GM18517 (cell line): ENCODE measurements at regions not wholly inside any gene's neighbourhood (a gene's known extent, or its start where the extent isn't known, plus 50 kb on each side); places are given as distances from the start of the nearest gene placed in this dataset.

Experiments used
- ATAC-seq: cut with Tn5 transposase; IDR thresholded peaks from one replicate; pipeline ENCODE4 v1.9.1; 2021; ENCODE audit warnings: mild to moderate bottlenecking, moderate library complexity; ENCODE audit not compliant: unreplicated experiment

DNA sequence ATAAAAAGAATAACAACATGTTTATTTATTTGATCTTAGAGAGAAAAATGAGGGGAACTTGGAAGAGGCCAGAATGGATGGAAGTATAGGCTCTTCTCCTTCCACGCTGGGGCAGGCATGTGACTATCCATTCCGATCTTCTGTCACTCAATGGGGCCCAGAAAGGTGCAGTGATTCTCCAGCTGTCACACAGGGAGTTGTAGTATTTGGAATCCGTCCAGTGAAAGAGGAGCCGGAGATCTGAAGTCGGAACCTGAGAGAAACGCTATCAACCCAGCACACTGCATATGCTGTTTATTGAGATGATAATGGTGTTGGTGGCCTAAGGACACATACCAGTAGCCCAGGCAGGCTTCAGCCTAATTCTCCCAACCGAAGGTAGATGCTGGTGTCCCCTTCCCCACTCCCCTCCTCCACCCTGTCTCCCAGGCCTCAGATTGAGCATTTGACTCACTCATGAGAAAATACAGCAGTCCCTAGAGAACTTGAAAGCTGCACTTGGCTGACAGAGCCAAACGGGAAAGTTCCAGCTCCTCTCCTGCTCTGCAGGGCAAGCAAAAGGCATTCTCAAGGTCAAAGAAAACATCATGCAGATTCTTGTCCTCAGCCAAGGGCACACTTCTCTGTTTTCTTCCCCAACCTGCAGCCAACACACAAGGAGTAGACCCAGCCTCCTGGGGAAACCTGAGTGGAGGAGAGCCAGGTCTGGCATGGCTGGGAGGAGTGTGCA, 100.4 kb downstream of the IRF2BPL start:
- no peak for ATAC-seq

DNA sequence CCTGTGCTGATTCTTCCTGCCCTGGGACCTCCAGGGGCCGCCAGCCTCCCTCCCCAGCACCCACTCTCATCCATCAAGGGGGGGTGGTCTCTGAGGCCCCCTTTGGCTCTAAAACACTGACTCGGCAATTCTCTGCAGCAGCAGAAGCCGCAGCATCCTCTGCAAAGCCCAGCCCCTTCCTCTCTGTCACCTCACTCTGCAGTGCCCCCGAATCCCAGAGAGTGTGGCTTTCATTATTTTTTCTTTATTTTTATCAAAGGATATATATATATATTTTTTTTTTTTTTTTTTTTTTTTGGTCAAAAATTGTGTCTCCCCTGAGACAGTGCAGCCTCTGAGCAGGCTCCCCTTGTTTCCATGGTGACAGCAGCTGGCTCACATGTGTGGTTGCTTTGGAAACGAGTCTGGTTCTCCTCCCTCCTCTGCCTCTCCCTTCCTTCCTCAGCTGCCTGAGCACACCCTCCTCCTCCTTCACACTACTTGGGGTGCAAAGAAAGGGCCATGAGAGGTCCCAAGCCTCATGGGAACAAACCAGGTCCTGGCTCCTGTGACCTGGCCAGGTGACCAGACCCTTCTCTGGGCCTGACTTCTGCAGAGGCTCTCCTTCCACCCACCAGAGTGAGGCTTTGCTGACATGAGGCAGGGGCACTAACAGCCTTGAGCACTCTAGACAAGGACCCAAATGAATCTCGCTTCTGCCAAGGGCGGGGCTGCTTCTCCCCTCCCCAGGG, 100.5 kb downstream of the LRRC74A start:
- ATAC-seq, result peak; percentile 53

DNA sequence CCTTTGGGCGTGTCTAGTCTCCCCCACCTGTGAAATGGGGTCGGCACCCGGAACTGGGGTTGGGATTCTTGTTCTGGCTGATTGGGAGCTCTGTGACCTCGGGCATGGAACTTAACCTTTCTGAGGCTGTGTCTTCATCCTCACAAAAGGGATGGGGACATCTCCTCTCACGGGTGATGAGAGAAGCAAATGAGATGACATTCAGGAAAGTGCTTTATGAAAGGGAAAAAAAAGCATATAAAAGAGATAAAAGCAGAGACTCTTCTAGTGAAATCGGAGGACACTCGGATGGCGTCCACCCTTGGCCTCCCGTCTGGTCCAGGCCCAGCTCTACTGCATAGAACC, 98.9 kb downstream of the LRRC74A start:
- no peak for ATAC-seq

DNA sequence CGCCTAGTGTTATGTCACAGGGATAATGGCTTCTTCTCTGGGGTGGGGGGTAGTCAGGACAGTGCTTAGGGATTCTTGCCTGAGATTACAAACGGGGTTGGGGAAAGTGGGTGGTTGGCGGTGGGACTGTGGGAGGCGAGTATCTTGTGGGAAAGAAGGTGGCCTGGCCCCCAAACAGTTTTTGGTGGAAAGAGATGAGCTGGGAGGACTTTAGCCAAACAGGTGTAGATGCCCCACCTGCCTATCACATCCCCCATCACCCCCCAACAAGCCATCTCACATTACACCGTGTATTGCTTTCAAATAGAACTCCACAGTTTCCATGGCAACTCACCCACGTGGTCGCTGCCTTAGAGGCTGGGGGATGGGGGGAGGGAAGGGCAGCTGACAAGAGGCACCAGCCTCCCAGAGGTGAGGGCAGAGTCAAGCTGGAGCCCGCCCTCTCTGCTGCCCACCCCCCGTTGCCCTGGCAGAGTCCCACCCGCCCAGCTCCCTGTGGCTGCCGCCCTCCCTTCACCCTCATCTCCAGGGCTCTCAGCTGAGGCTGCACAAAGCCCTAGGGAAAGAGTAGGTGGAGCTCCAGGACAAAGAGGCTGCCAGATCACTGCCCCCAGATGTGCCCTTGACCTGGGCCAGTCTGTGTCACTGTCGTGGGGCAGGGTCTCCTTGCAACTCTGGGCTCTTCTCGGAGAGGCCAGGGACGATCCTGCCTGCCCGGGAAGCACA, 98.3 kb downstream of the LRRC74A start:
- no peak for ATAC-seq

DNA sequence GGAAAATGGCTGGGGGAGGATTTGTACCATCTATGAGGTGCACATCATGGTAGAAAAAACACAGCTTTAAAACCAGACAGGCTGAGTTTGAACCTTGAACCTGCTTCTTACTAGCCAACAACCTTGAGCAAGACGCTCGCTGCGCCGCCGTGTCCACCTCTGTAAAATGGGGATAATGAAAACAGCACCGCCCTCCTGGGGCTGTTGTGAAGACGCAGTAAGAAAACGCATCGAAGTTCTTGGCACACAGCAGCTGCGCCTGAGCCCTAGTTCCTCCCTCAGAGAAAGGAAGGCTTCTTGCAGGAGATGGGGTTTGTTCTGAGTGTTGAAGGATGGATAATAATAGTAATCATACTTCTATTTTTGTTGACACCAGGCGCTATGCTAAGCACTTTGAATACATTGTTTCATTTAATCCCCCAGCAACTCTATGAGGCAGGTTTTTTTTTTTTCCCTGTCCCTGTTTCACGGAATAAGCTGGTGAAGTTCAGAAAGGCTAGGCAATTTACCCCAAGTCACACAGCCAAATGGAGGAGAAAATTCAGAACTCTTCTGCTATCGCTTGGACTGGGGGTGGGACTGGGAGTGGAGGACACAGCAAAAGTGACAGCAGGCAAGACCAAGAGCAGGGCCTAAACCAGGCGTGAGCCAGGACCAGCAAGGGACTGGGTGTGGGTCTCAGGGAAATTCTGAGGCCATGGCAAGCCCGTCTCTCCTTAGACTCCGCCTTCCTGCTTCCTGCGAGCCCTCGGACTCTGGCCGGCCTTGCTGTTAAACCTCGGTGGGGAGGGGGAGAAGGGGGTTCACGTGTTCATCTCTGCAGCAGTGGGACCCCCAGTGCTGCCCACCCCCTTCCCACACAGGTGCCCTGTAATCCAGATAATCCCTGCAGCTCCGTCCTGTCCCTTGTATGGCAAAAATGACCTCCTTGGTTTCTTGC, 97.5 kb downstream of the LRRC74A start:
- ATAC-seq, result no peak

DNA sequence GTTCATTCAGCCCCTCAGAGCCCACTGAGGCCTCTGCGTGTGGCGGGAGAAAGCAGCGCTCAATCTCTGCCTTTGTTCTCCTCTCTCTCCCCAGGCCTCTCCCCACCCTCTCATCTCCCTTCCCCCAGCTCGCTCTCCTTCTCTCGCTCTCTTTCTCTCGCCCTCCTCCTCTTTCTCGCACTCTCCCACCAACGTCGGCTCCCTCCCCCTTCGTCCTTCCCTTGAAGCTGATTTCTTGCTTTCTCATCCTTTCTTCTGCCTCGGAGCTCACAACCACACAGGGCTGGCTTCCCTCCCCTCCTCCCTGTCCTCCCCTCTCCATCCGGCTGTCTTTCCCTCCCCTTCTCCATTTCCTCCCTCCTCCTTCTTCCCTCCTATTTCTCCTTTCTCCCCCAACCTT, 96.4 kb downstream of the LRRC74A start:
- no peak for ATAC-seq

DNA sequence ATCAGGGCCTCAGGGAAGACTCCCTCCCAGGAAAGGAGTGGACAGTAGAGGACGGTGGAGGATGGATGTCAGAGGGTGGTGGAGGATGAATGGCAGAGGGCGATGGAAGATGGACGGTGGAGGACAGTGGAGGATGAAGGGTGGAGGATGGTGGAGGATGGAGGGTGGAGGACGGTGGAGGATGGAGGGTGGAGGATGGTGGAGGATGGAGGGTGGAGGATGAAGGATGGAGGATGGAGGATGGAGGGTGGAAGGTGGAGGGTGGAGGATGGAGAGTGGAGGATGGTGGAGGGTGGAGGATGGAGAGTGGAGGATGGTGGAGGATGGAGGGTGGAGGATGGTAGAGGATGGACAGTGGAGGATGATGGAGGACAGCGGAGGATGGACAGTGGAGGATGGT, 95.9 kb downstream of the LRRC74A start:
- ATAC-seq, result no peak

DNA sequence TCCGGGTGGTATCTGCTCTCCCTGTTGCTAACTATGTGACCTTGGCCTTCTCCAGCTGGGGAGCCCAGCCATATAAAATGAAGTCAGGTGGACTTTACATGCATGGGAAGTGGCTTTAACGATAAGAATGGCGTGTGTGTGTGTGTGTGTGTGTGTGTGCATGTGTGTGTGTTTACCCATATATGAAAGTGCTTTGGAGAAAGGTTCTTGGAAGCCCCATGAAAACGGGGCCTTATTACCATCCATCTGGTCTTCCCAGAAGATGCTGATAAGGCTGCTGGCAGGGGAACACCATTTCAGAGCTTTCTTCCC, 94.8 kb downstream of the LRRC74A start:
- no peak for ATAC-seq

DNA sequence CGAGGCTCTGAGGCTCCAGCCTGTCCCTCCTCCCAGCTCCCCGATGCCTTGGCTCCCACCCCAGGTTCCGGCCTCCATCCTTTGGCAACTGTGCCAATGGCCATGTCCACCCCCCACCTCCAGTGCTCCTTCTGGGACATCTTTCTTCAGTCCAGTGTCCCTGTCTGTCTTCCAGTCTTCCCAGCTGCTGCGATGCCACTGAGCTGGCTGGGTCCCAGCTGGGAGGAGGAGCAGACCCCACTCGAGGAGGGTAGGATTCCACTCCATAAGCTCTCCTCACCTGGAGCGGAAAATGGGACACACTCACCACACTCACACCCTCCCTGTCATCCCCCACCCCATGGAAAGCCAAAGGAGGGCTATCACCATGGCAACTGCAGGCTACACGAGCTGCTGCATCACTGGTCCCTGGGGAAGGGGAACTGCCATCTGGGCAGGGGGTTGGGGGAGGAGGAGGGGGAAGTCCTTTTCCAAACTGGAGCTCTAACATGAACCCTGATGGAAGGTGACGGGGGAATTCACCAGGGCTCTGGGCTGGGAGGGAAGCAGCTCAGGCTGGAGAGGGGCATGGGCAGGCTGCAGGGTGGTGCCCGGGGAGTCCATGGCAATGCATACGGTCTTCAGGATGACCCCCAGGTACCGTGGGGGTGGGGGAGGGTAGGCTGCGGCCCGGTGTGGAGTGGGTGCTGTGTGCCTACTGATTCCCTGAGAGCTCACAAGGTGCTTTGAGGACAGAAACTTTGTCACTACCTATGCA, 94.3 kb downstream of the LRRC74A start:
- no peak for ATAC-seq

DNA sequence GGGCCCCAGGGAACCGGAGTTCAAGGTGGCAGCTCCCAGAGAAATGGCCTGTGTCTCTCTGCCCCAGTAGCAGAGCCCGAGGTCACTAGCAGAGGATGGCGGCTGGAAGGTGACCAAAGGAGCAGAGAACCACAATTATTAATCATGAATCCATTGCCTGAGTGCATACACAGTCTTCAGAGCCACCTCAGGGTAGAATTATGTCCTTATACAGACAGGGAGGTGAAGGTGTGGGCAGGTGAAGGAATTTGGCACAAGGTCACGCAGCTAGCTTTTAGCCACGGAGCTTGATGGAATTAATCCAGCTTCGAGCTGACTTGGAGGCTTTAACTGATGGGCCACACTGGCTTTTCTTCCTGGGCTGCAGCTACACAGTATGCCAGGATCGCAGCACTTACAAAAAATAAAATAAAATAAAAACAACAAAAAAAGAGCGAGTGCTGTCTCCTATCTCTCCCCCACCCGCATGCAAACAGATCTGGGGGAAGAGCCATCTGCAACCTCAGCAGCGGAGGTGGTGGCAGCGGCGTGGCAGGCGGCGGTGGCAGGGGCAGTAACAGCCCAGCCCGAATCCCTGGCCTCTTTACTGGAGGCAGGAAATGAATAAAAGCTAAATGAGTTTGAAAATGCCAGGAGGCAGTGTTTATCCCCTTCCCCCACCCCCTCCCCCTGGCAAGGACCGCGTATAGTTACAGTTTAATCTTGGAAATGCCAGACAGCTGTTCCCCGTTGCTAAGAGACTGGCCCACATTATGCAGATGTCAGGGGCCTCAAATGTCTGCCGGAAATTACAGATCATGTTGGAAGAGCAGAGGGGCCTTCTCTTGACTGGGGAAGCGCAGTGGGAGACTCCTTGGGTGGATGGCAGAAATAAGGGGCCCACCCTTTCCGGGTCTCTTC, 93.5 kb downstream of the LRRC74A start:
- ATAC-seq, result no peak
